Nephron (organoid): ENCODE measurements at regions not wholly inside any gene's neighbourhood (a gene's known extent, or its start where the extent isn't known, plus 50 kb on each side); places are given as distances from the start of the nearest gene placed in this dataset.

Source experiments
- H3K27ac Mint-ChIP-seq, 3 experiments: 2 replicates each; pipeline ENCODE4 v1.8.0; 2020; ENCODE audit warnings: mixed read lengths in 3 of 3, mild to moderate bottlenecking in 2 of 3, moderate library complexity in 1 of 3
- H3K27me3 Mint-ChIP-seq: 2 replicates; pipeline ENCODE4 v1.8.0; 2021; ENCODE audit warnings: low read depth, mild to moderate bottlenecking, moderate library complexity, mixed read lengths
- H3K36me3 Mint-ChIP-seq: 2 replicates; pipeline ENCODE4 v1.8.0; 2020; ENCODE audit warnings: low read depth, mixed read lengths
- H3K4me1 Mint-ChIP-seq: 2 replicates; pipeline ENCODE4 v1.8.0; 2020; ENCODE audit warnings: mixed read lengths
- H3K4me3 Mint-ChIP-seq, 3 experiments: 2 replicates each; pipeline ENCODE4 v1.8.0; 2020; ENCODE audit warnings: mild to moderate bottlenecking in 3 of 3, mixed read lengths in 3 of 3, moderate library complexity in 2 of 3
- H3K9me3 Mint-ChIP-seq: 2 replicates; pipeline ENCODE4 v1.8.0; 2020; ENCODE audit warnings: mixed read lengths
- CTCF ChIP-seq, 3 experiments: fragments of 200-600 bp; sonication (generic); IDR thresholded peaks; one replicate each; pipeline ENCODE4 v1.5.0; 2021; ENCODE audit warnings: antibody characterized with exemption in 3 of 3; ENCODE audit not compliant: unreplicated experiment in 3 of 3

- H3K27ac Mint-ChIP-seq: no peak overlapping the region
- H3K4me1 Mint-ChIP-seq: peaks cover 12% of the 10 kb centered on the region
- no peaks in the 10 kb centered on the region for H3K27me3 Mint-ChIP-seq
- no peak for TF ChIP-seq CTCF (IDR thresholded peaks at IDR 0.05; ENCODE audit: unreplicated experiment in 3 of 3)
- no peaks in the 10 kb centered on the region for H3K36me3 Mint-ChIP-seq
- H3K4me3 Mint-ChIP-seq: no peak overlapping the region
- H3K9me3 Mint-ChIP-seq: no peaks in the 10 kb centered on the region
Observed at GRCh38 chr18:57920036-57920435, 116.9 kb upstream of the ATP8B1 start.

DNA sequence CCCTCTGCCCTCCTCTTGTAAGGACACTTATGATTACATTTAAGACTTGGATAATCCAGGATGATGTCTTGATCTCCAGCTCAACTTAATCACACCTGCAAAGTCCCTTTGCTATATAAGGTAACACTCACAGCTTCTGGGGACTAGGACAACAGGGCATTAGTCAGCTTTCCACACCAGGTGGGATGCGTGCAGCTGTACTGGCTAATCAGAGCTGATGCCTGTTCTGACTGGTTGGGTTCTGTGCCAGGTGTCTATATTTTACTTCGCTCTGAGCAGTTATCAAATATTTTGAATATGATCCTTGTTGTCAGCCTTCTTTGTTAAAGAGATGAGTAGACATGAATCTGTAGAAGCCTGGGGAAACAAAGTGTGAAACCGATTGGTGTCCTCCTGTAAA lies 115.5 kb upstream of the ATP8B1 start:
- TF ChIP-seq CTCF (IDR thresholded peaks at IDR 0.05; ENCODE audit: unreplicated experiment in 3 of 3): no peak
- Mint-ChIP-seq H3K27me3 (no peaks in the 10 kb centered on the region), H3K36me3 (no peaks in the 10 kb centered on the region), H3K9me3 (no peaks in the 10 kb centered on the region), H3K4me1 (peaks cover 25% of the 10 kb centered on the region), H3K27ac (no peak overlapping the region), H3K4me3 (no peak overlapping the region)

- H3K9me3 Mint-ChIP-seq: no peaks in the 10 kb centered on the region
- H3K27ac Mint-ChIP-seq: no peak overlapping the region
- H3K4me1 Mint-ChIP-seq: peaks cover 25% of the 10 kb centered on the region
- no peak for TF ChIP-seq CTCF (IDR thresholded peaks at IDR 0.05; ENCODE audit: unreplicated experiment in 3 of 3)
- no peaks in the 10 kb centered on the region for H3K27me3 Mint-ChIP-seq
- H3K36me3 Mint-ChIP-seq: no peaks in the 10 kb centered on the region
- H3K4me3 Mint-ChIP-seq: no peak overlapping the region
Observed at GRCh38 chr18:57916684-57917083, 113.6 kb upstream of the ATP8B1 start.

DNA sequence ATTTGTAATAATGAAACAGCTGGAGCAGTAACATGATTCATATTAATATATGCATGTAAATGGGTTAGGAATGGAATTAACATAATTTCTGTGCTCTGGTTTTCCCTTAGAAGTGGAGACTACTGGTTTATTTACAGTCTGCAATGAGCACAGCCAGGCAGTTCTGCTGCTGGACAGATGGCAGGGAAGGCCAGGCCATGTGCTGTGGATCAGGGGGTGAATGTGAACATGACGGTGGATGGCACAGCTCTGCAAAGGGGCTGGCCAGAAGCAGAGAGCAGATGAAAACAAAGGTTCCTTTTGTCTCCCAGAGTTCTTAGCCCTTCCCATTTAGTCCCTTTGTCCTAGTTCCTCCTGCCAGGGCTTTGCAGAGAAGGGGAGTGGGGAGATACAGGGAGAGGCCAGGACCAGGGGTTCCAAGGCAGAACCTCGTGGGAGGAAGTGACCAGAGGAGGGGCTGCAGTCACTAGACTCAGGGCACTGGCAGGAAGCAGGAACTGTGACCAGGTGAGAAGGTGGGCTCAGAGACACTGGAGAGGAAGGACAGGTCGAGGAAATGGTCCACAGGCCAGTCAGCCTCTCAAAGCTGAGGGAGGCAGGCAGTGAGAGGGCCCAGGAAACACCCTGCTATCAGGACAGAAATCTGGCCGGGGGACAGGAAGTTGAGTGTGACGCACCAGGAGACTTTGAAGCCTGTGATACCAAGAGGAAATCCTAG lies 112.9 kb upstream of the ATP8B1 start:
- H3K27ac Mint-ChIP-seq: peak overlapping the region in 2 of 3 experiments; percentile 47 to 66
- H3K4me1 Mint-ChIP-seq: peaks cover 25% of the 10 kb centered on the region
- no peaks in the 10 kb centered on the region for H3K36me3 Mint-ChIP-seq
- TF ChIP-seq CTCF (IDR thresholded peaks at IDR 0.05; ENCODE audit: unreplicated experiment in 3 of 3): no peak
- H3K9me3 Mint-ChIP-seq: no peaks in the 10 kb centered on the region
- no peaks in the 10 kb centered on the region for H3K27me3 Mint-ChIP-seq
- H3K4me3 Mint-ChIP-seq: no peak overlapping the region

GRCh38 chr18:57915248-57915647 lies 112.1 kb upstream of the ATP8B1 start:
- H3K4me1 Mint-ChIP-seq: peaks cover 31% of the 10 kb centered on the region
- H3K36me3 Mint-ChIP-seq: no peaks in the 10 kb centered on the region

More at GRCh38 chr18:57915248-57915647, 112.1 kb upstream of the ATP8B1 start:
- TF ChIP-seq CTCF (IDR thresholded peaks at IDR 0.05; ENCODE audit: unreplicated experiment in 3 of 3): no peak
- no peaks in the 10 kb centered on the region for H3K9me3 Mint-ChIP-seq
- H3K27ac Mint-ChIP-seq: peak overlapping the region in 1 of 3 experiments; percentile 66
- no peak overlapping the region for H3K4me3 Mint-ChIP-seq
- no peaks in the 10 kb centered on the region for H3K27me3 Mint-ChIP-seq
